Dermis blood vessel endothelial cell (primary cell): ENCODE measurements at regions not wholly inside any gene's neighbourhood (a gene's known extent, or its start where the extent isn't known, plus 50 kb on each side); places are given as distances from the start of the nearest gene placed in this dataset.

Source experiments
- DNase-seq: peaks from one replicate; pipeline ENCODE4 v3.0.0; 2010

- no peak for DNase-seq
Observed at GRCh38 chr17:79365836-79366770, 244.7 kb downstream of the RBFOX3 start.

DNA sequence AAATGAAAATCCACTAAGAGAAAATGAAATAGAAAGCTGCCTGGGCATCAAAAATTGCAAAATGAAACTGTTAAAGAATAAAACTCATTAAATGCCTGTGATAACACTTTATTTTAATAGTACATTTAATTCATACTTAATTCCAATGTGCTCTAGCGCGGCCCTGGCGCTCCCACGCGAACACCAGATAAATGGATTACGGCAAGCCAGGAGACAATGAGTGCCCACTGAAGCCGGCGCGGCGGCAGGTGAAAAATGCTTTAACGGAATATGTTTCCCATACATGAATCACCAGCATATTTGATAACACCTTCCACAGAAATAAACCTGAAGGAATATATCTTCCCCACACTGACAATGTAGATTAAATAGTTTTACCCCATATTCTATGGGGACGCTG is 245.5 kb downstream of the RBFOX3 start:
- DNase-seq: no peak

DNA sequence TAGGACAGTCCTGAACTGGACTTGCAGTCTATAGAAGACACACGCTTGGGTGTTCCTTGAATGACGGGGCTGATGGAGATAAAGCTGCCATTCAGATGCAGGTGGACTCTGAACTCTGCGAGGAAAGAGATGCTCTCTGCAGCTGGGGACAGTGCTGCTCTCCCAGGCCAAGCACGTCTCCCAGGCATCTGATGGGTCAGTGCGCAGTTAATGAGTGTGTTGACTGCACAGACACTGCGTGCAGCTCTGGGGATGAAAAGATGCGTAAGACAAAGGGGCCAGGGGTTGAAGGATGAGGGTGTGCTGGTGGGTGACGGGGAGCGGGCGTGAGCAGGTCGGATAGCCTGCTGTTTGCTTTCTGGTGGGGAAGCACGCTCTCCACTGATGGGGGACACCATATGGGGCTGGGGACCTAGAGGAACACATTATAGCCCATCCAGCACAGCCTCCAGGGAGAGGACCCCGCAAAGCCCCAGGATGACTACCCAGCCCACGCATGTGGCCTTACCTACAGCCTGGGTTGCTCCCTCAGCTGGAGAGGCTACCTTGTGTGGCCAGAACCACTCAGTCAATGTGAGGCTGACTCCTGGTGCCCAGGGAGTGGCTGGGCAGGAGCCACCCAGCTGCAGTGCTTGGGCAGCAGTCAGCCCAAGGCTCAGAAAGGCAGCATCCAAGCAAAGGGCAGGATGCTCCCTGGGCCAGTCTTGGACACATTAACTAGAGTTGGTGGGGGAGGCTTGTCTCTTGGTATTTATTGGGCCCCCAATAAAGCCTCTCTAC is 246.3 kb downstream of the RBFOX3 start:
- no peak for DNase-seq

DNA sequence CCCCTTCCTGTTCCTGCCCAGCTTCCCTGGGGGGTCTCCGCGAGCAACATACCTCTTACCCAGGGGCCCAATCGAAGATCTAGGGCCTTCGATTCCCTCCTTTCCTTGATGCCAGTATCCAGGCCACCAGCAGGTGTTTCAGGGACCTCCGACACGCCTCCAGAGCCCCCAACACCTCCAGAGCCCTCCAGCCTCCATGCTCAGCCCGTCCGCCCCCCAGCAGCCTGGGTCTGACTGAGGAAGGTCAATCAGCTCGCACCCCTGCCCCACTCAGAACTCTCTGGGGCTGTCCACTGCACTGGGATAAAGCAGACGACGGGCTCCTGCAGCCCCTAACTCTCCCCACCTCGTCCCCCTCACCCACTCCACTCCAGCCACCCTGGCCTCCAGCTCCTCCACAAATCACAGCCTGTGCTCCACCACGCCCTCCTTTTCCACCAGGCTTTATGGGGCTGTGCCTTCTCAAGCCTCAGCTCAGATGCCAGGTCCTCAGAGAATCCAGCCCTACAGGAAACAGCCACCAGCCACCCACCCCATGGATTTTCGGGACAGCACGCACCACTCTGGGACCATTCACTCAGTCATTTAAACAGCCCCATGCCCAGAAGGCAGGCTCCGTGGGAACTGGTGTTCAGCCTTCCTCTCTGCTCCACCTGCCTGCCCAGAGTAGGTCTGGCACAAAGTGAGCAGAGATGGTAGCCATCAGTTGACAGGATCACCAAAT is 247.1 kb downstream of the RBFOX3 start:
- no peak for DNase-seq

GRCh38 chr17:79362772-79363305 is 248.0 kb downstream of the RBFOX3 start:
- no peak for DNase-seq

GRCh38 chr17:79361873-79362771 is 248.7 kb downstream of the RBFOX3 start:
- DNase-seq: no peak

DNA sequence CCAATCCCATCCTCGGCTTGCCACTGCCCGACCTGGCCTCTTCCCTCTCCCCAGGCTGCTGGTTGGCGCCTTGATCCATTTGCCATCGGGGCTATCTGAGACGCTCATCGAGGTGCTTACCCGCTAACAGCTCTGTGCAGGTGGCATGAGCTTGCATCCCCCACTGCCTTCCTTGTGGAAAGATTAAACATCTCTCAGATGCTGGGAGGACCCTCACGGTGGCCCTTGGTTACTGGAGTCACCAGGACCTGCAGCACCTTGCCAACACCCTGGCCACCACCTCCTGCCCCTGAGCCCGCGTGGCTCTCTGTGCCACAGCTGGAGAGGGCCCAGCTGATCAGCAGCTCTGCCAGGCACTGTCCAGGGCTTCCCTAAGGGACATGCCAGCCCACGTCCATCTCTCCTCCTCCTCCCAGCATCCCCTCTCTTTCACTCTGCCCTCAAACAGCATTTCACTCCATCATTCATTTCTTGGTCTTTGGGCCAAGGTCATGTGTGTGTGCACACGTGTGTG is 249.6 kb downstream of the RBFOX3 start:
- DNase-seq: no peak

- DNase-seq: no peak
Observed at GRCh38 chr17:79360196-79360595, 250.7 kb downstream of the RBFOX3 start.

- no peak for DNase-seq
Observed at GRCh38 chr17:79356839-79357447, 253.9 kb downstream of the RBFOX3 start.

- no peak for DNase-seq
Observed at GRCh38 chr17:79355165-79355564, 255.7 kb downstream of the RBFOX3 start.

DNA sequence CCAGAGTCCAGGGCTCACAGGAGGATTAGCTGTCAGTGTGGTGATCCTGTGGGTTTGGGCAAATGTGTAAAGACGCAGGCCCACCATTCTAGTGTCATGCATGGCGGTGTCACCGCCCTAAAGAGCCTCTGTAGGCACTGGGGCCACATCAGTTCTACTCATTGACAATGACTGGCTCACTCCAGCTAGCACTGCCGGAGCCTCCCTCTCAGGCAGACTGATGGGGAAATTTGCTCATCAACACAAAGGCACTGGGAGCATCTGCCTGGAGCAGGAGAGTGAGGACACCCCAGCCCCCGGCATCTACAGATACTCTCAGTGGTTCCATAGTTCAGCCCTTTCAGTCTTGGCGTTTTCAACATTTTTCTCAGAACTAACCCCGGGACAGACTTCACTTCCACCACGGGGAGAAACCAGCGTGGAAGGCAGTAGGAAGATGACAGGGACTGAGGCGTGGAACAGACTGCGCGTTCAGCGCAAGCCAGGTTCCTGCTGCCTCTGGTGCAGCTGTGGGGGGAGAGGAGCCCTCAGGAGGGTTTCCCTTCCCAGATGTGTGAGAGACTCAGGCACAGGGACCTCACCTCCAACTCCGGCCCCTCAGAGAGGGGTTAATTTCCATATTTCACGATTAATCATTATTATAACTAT is 256.6 kb downstream of the RBFOX3 start:
- DNase-seq: no peak

DNA sequence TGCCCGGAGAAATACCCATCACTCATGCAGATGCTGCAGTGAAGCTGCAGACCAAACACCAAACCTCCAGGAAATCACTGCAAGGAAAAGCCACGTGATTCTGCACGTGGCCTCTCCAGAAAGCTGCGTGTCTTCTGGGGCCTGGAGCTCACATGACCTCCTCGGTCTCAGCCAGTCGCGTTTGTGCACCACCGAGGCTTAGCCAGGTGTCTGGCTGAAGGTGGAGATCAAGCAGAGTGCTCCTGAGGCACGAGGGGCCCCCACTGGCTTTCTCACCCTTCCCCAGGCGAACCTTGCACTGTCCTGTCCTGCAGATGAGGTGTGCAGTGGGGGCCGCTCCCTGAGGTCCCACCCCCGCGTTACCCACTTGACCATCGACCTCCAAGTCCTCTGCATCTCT is 257.3 kb downstream of the RBFOX3 start:
- no peak for DNase-seq

DNA sequence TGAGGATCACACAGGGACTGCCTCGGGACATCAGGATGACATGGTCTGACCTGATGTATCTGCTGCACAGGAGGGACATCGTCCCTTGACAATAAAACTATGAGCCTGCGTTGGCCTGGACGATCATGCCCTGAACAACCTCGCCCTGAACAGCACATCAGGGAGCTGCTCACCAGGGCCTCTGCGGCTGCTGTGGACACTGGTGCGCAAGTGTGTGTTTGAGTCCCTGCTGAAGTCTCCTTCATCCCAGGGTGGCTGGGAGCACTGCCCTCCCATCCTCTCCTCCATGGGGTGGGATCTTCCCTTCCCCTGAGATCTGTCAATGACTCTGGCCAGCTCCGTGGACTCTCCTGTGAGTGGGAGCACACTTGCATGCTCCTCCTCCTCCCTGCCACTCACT is 257.8 kb downstream of the RBFOX3 start:
- no peak for DNase-seq

DNA sequence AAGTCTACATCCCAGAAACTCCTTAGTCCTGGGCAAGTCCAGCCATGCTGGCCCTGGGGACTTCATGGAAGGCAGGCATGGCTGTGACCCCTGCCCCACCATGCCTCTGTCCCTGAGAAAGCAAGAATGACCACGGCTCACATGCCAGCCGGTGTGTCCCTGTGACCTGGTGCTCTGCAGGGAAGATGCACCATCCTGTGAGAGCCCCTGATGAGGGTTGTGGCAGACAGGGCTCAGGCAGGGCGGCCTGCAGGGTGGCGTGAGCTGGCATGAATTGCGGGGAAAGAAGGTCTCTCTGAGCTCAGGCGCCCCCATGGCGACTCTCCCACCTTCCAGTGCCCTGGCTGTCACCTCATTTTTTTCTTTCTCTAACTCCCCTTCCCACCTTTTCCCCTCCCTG is 260.3 kb downstream of the RBFOX3 start:
- no peak for DNase-seq

DNA sequence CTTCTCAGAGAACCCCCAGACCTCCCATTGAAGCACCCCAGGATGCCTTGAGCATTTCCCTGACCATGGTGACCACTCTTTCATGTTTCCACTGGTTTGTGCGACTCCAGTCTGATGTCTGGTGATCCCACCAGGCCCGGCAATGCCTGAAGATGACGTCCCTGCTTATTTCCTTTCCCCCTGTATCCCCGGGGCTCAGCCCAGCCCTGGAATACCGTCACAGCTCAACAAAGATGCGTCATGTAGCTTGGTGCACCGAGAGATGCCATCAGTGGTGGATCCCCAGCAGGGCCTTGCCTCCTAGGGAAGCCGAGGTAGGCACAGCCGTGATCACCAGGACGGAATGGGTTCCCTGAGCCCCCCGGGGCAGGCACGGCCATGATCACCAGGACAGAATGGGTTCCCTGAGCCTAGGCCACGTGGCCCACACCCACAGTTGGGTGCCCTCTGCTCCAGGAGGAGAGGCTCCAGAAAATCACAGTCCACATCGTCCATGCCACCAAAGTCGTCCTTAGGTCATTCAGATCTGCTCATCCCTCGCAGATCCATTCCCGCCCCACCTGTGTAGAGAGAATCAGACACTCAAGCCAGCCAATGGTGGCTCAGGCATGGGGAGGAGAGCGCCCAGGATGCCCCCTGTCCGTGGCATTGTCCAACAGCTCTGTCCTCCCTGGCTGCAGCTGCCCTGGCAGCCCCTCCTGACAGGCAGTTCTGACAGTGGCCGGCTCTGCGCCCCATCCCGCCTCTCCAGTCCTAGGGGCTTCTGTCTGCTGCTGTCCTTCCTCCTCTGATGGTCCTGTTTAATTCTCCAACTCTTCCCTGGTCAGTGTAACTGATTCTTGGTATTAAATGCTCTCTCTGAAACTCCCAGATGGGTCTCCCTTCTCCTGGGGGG is 261.1 kb downstream of the RBFOX3 start:
- no peak for DNase-seq

- DNase-seq: no peak
Observed at GRCh38 chr17:79342376-79342775, 267.8 kb downstream of the ENGASE start.

GRCh38 chr17:79341816-79342215 is 267.2 kb downstream of the ENGASE start:
- no peak for DNase-seq

DNA sequence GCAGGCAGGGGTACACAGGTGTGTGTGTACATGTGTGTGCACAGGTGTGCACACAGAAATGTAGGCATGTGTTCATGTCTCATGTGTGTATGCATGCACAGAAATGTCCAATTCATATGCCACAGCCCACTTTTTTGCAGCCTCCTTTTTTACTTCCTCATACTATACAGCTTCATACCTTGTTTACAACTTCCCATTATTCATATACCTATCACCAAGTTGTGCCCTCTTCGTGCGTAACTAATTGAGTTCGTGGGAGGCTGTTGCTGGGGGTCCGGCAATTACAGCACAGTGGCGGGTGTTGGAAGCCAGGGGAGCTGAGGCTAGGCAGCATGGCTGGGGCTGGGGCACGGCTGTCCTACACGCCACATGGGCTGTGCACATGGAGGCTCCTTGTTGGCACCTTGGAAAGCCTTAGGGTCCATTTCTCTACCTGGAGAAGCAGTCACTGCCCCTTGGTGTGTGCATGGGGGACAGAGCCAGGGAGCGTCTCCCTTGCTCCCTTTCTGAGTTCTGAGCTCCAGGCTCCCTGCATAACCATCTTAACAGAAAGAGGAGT is 266.7 kb downstream of the ENGASE start:
- no peak for DNase-seq
